OCI-LY7 (cell line): ENCODE measurements at regions not wholly inside any gene's neighbourhood (a gene's known extent, or its start where the extent isn't known, plus 50 kb on each side); places are given as distances from the start of the nearest gene placed in this dataset.

Experiments used
- CTCF ChIP-seq: fragments of 200-600 bp; sonication (generic); conservative IDR thresholded peaks from 2 replicates; pipeline ENCODE4 v1.5.1; 2014; ENCODE audit warnings: mild to moderate bottlenecking, antibody characterized with exemption, low read length, moderate library complexity, mixed read lengths
- EZH2phosphoT487 ChIP-seq: fragments of 200-600 bp; sonication (generic); IDR thresholded peaks from 2 replicates; pipeline ENCODE4 v1.6.1; 2018; ENCODE audit warnings: low read depth, borderline replicate concordance, mild to moderate bottlenecking, mixed run types, antibody characterized with exemption, low read length, moderate library complexity, mixed read lengths

GRCh38 chr4:93996895-93997294, 168.3 kb downstream of the ATOH1 start:
- TF ChIP-seq CTCF = no peak
- no peak for TF ChIP-seq EZH2phosphoT487
